M059J (cell line): ENCODE measurements at regions not wholly inside any gene's neighbourhood (a gene's known extent, or its start where the extent isn't known, plus 50 kb on each side); places are given as distances from the start of the nearest gene placed in this dataset.
"Not testable (repeated sequence)": the region's sequence is repeated elsewhere in the genome, so short reads cannot be mapped to it uniquely, and the experiment has no call there.

Source experiments
- DNase-seq: peaks from one replicate; pipeline ENCODE4 v3.0.0-alpha.2; 2012; ENCODE audit warnings: low read depth

- DNase-seq = no peak
Observed at GRCh38 chr7:97377713-97378112, 260.2 kb downstream of the SDHAF3 start.

GRCh38 chr7:97381815-97382554, 264.5 kb downstream of the SDHAF3 start:
- no peak for DNase-seq

DNA sequence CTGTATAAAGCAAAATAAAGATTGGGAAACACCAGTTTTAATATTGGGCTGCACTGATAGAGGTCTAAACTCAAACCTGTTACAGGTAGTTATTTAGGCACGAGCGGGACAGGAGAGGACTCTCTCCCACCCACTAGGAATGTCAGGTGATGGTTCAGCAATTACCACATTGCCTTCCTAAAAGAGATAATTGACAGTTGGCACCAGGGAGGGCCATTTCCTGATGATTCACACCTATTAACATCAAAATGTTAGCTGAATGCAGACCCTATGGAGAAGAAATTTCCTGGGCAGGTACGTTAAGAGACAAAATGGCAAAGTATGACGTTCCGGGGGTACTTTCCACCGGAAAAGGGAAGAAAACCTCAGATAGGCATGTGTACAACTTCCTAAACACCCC, 272.6 kb downstream of the SDHAF3 start:
- DNase-seq = no peak

DNA sequence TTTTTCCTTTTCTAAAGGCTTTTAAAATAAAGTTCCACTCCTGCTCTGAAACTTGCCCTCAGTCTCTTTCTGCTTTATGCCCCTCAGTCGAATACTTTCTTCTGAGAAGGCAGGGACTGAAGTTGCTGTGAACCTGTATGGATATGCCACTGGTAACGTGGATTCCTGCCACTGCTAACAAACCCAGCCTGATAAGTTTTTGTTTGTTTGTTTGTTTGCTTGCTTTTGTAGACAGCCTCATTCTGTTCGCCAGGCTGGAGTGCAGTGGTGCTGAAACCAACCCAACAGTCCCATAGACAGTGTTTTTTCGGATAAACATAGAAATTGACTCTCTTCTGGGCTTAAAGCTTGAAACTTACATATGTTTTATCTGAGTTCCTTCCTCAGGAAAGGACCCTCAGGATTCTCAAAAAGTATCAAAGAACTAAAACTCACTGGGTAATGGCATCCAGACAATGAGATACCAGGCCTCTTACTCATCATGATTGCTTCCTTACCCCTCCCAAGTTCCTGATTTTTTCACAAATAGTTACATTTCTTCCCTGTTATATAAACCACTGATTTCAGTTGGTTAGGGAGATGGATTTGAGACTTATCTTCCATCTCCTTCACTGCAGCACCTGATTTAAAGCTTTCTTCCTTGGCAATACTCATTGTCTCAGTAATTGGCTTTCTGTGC, 273.6 kb downstream of the SDHAF3 start:
- peak; percentile 4 for DNase-seq

- no peak for DNase-seq
Observed at GRCh38 chr7:97401398-97401797, 283.9 kb downstream of the SDHAF3 start.

DNA sequence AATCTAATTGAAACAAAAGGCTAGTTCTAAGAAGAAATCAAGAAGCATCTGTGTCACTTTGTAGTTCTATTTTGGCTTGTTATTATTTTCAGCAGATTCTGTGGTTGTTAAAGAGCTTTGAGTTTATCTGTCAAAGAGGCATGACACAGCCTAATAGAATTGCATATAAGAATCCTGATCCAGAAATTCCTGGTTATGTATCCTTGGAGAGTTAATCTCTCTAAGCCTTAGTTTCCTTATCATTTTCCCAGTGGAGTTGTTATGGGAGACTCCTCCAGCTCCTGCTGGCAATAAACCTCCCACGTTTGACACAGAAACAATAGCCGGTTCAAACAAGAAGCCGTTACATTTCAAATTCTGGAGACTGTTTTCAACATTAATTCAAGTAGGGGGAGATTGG, 288.3 kb downstream of the SDHAF3 start:
- DNase-seq = no peak

DNA sequence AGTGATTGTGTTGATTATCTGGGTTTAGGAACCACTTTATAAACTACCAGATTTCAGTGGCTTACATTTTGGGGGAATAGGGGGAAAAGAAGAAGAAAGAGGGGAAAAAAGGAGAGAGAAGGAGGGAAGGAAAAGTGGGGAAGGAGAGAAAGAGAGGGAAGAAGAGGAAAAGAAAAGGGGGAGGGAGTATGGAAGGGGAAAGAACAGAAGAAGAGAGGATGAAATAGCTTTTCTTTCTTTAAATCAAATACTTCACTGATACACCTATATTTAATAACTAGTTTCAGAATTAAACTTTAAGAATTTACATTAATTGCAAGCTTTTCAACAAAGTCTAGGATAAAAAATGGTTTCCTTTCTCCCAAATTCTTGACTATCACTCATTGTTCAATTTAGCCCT, 289.6 kb downstream of the SDHAF3 start:
- no peak for DNase-seq

- DNase-seq = no peak
Observed at GRCh38 chr7:97409346-97409745, 291.8 kb downstream of the SDHAF3 start.

GRCh38 chr7:97418312-97418711, 300.8 kb downstream of the SDHAF3 start:
- DNase-seq = no peak

- DNase-seq = no peak
Observed at GRCh38 chr7:97419898-97420297, 302.4 kb downstream of the SDHAF3 start.

GRCh38 chr7:97421307-97421930, 303.9 kb downstream of the SDHAF3 start:
- no peak for DNase-seq

DNA sequence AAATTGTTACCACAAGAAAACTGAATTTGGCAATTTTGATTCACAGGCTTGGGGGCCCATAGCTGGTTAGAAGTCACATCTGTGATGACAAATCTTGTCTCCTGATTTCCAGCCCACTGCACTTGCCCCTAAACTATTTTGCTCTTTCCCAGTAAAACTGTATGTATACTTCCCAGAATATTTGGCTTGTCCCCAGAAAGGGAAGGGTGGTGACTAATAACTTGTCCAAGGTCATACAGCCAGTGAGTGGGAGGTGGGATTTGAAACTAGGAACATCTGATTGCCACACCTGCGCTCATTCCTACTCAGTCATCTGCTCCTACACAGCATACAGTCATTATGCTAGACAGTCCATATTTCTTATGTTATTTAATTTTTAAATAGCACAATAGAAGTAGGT, 304.5 kb downstream of the SDHAF3 start:
- DNase-seq = no peak

- DNase-seq = no peak
Observed at GRCh38 chr7:97430006-97430405, 301.9 kb upstream of the TAC1 start.

DNA sequence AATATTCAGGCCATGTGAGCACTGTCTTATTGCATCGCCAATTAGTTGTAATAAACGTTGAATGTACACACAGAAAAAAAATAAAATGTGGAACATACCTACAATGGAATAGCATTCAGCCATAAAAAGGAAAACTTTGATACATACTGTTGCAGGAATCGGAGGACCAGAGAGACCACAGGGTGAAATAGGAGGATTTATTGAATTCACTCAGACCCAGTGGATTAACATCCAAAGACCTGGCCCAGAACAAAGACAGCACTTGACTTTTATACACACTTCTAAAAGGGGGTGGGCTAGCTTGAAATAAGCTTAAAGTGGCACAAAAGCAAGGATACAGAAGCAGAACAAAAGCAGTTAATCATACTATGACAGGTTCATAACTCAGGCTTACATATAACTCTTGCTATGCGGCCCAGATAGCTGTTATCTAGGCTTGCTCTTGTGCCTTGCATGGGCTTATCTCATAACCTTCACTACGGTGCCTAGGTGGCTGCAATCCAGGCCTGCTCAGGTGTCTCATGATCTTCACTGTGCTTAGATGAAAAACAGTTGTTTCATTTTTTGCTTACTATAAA, 292.2 kb upstream of the TAC1 start:
- DNase-seq = no peak

DNA sequence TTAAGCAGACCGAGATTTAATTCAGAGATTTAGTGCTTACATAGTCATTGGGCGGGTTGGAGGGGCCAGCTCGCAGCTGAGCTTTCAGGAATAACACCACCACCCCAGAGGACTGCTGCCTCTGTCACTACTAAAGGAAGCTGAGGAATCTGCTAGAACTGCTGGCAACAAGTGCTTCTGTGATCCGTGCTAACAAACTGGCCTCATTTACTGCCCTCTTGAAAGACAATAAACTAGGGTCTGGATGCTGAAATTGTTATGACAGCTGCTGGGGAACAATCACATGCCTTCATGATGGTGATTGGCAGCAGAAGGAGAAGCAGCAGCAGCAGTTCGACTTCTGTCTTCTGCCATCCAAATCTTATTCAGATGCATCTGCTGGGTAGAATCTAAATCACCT, 285.5 kb upstream of the TAC1 start:
- DNase-seq = no peak

GRCh38 chr7:97449448-97449847, 282.4 kb upstream of the TAC1 start:
- DNase-seq = not testable (repeated sequence)

- no peak for DNase-seq
Observed at GRCh38 chr7:97450516-97450915, 281.4 kb upstream of the TAC1 start.

DNA sequence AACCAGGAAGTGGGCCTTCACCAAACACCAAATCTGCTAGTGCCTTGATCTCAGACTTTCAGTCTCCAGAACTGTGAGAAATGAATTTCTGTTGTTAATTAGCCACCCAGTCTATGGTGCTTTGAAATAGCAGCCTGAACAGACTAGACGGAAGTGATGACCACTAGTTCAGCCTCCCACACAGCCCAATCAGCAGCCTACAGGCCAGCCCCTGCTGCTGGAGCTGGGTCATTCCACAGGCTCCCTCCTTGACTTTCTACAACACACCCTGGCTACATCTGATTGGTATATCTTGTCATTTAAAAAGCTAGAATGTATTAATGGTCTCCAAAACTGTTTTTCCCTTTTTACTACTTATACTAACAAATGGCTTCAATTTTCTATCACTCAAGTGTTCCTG, 277.2 kb upstream of the TAC1 start:
- no peak for DNase-seq

DNA sequence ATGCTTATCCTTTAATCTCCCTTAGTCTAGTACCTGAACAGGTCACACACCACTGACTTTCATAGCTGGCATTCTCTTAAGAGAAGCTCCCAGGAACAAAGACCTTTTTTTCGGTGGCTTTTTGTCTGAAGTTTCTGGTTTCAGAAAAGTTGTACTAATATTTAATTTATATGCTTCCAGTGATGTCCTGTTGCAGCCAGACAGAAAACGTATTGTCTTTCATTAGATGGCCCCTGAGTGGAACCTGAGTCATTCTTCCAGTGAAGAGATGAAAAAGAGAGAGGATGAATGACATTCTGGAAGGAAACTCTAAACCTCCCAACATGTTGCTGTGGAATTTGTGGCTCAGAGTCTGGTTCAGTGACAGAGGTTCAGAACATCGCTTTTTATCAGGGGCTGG, 274.8 kb upstream of the TAC1 start:
- DNase-seq = no peak

- DNase-seq = peak; percentile 1
Observed at GRCh38 chr7:97460433-97460832, 271.5 kb upstream of the TAC1 start.

DNA sequence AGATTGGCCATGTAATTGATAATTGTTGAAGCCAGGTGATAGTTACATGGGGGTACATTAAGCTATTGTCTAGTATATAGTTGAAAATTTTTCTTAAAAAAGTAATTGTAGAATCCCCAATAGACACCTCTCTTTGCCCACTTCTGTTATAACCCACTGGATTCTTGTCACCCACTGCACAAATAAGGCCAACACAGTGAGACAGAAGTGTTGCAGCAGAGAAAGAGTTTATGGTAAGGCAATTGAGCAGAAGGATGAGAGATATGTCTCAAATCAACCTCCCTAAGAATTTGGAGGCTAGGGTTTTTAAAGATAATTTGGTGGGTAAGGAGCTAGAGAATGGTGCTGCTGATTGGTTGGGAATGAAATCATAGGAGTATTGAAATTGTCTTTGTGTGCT, 270.3 kb upstream of the TAC1 start:
- no peak for DNase-seq

DNA sequence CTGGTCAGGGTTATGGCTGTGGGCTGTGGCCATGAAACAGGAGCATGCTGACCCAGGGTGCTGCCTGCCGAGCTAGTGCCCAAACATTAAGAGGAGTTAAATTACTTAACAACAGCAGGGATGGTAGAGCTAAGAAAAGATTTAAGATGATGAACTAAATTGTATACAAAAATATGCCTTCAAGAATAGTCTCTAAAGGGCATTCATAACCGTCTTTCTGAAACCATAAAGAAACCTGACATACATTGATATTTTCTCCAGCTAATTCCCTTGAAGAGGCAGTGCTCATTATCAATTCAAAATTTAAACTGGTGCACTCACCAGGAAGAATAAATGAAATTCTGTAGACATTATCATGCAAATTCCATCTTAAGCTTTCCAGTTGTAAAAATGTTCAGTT, 265.8 kb upstream of the TAC1 start:
- DNase-seq = no peak
